ENCODE measurements at regions not wholly inside any gene's neighbourhood (a gene's known extent, or its start where the extent isn't known, plus 50 kb on each side); places are given as distances from the start of the nearest gene placed in this dataset.
A peak's percentile ranks its signal among the peaks of the same experiment; 100 is the strongest.
"Not testable (repeated sequence)": the region's sequence is repeated elsewhere in the genome, so short reads cannot be mapped to it uniquely, and the experiment has no call there.

DNA sequence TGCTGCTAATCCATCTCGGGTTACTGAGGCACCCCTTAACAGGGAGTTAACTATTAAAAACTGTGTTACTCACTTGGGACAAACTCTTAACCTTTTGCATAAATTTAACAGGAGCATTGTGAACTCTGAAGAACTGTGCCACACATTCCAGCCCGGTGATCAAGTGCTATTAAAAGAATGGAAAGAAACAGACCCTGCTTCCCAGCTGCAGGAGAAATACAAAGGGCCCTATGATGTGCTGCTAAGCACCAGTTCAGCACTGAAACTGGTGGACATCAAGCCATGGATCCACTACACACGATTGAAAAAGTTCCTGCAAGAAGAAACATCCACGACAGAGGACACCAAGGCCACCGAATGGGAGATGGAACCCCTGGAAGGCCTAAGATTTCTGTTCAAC lies 114.7 kb upstream of the PLCL2 start:
- no peak for DNase-seq

- no peak for DNase-seq
Measured at GRCh38 chr3:16770792-16771191, 114.0 kb upstream of the PLCL2 start.

DNA sequence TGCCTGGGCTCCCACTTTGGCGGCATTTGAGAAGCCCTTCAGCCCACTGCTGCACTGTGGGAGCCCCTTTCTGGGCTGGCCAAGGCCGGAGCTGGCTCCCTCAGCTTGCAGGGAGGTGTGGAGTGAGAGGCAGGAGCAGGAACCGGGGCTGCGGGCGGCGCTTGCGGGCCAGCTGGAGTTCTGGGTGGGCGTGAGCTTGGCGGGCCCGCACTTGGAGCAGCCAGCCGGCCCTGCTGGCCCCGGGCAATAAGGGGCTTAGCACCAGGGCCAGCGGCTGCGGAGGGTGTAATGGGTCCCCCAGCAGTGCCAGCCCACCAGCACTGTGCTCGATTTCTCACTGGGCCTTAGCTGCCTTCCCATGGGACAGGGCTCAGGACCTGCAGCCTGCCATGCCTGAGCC lies 111.2 kb upstream of the PLCL2 start:
- not testable (repeated sequence) for DNase-seq

DNA sequence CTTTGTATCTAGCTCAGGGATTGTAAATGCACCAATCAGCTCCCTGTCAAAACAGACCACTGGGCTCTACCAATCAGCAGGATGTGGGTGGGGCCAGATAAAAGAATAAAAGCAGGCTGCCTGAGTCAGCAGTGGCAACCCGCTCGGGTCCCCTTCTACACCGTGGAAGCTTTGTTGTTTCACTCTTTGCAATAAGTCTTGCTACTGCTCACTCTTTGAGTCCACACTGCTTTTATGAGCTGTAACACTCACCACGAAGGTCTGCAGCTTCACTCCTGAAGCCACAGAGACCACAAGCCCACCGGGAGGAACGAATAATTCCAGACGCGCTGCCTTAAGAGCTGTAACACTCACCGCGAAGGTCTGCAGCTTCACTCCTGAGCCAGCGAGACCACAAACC lies 110.2 kb upstream of the PLCL2 start:
- DNase-seq: not testable (repeated sequence)

DNA sequence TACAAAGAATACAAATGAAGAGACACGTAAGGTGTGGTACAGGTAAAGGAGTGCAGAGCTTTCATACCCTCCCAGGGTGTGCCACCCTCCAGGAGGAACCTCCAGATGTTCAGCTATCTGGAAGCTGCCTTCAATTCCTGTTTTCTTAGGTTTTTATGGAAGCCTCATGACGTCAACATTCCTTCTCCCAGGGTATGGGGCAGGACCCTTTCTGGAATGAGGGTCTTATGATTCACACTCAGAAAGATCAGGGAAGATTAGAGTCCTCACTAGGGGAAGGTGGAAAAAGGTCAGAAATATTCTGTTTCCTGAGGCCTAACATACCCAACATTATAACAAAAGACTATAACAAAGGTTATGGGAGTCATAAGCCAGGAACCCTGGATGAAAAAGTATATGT lies 99.8 kb upstream of the PLCL2 start:
- DNase-seq: no peak

DNA sequence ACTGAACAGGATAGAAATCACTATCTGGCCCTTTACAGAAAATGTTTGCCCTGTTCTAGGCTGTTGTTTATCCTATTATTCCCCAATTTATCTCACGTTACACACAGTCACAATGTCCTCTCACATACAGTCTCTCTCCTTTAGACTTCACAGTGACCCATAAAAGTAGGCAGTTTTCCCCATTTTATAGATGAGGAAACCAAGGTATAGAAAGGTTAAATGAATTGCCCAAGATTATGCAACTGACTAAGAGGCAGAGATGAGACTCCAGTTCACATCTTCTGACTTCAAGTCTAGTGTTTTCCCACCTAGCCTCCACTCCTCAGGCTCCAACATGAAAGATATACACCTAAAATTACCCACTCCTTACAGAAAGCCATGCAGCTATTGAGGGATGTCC lies 99.3 kb upstream of the PLCL2 start:
- DNase-seq: no peak

DNA sequence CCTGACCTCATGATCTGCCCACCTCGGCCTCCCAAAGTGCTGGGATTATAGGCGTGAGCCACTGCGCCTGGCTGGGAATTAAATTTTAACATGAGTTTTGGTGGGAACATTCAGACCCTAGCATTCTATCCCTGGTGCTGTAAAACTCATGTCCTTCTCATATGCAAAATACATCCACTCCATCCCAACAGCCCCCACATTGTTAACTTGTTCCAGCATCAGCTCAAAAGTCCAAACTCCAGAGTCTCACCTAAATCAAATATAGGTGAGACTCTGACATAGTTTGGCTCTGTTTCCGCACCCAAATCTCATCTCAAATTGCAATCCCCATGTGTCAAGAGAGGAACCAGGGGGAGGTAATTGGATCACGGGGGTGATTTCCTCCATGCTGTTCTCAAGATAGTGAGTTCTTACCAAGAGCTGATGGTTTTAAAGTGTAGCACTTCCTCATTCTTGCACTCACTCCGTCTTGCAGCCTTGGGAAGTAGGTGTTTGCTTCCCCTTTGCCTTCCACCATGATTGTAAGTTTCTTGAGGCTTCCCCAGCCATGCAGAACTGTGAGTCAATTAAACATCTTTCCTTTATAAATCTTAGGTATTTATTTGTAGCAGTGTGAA lies 96.2 kb upstream of the PLCL2 start:
- no peak for DNase-seq

GRCh38 chr3:16789344-16790120 lies 95.2 kb upstream of the PLCL2 start:
- DNase-seq: no peak

DNA sequence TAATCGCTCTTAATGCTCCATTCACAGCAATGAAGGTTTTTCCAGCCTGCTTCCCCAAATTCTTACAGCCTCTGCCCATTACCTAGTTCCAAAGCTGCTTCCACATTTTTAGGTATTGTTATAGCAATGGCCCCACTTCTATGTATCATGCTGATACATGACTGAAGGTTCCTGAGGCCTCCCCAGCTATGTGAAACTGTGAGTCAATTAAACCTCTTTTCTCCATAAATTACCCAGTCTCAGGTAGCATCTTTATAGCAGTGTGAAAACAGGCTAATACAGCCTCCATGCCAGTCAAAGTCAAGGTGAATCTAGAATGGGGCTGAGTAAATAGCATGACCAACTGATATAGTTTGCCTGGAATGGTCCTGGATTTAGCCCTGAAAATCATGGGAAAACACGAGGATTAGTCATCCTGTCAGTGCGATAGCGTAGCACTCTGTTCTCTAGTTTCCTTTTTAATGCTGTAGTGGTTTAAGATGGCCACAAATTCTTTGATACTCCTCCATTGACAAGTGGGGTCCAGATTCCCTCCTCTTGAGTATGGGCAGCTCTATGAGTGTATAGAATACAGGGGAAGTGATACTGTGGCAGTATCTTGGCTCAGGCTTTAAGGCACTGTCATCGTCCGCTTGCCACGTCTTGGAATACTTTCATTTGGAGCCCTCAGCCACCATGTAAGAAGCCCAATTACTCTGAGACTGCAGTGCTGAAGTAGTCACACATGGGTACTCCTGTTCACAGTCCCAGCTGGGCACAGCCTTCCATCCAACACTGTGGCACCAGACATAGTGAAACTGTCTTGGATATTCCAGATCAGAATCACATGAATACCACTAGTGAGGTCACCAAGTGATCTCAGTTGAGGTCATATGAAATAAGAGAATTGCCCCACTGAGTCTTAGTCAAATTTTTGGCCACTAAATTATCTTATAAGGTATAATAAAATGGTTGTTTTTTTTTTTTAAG lies 94.0 kb upstream of the PLCL2 start:
- DNase-seq: no peak

DNA sequence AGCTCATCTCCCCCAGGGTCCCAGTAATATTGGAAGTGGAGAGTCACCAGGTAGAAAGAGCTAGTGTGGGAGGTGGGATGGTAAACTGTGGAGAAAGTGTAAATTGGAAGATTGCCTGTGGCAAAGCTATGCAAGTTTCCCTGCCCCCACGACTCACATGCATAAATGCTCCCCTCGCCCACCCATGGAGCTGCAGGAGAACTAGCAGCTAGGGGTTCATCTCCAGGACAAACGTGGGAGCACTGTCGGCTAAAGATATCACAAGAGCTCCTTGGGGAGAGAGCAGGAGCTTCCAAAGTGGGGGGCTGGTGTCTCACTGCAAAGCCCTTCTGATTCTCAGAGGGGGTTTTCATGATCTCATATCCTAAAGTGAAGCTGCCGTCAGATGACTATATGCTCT lies 91.4 kb upstream of the PLCL2 start:
- DNase-seq: no peak

DNA sequence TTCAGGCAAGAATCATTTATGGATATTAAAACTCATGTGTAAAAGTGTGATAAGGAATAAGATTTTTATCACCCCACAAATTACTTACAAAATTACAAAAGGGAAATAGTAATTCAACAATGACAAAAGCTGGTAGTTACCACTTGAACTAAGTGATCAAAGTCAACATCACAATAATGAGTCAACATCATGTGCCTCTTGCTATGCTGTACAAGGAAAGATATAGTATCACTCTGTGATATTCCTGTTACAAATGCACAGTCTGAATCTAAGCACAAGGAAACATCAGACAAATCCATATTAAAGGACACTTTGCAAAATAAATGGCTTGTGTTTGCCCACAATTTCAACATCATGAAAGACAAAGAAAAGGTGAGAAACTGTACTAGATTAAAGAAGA lies 90.5 kb upstream of the PLCL2 start:
- no peak for DNase-seq

- no peak for DNase-seq
Measured at GRCh38 chr3:16795581-16795980, 89.2 kb upstream of the PLCL2 start.

DNA sequence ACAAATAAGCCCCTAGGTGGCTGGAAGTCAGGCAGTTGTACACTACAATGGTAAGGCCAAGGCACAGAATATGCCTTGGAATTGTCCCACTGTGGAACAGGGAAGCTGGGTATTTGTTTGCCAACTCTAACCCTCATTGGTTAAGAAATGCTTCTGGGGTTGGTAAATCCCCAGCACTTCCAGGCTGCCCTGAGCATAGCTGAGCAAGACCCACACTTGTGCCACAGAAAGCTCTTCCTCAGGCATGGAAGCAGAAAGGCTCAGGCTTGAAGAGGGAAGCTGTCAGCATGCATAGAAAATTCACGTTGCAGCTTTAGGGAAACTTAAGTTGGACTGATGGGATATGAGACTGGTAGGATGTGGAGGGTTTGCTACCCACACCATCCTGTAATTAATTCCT lies 86.9 kb upstream of the PLCL2 start:
- DNase-seq: no peak

GRCh38 chr3:16798738-16799137 lies 86.0 kb upstream of the PLCL2 start:
- DNase-seq: no peak

DNA sequence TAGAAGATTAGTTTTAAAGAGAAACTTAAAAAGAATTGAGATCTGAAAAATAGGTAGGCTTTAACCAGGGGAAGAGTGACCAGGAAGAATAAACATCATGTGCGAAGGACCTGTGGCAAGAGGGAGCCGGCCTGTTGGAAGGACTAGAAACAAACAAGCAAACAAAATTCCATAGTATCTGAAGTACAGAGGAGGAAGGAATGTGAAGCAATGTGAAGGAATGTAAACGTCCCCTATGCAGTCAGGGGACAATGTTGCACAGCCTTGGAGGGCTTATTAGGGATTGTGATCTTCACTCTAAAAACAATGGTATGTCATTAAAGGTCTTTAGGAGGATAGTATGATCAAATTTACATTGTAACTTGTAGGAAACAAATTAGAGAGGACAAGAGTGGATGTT lies 84.4 kb upstream of the PLCL2 start:
- no peak for DNase-seq

DNA sequence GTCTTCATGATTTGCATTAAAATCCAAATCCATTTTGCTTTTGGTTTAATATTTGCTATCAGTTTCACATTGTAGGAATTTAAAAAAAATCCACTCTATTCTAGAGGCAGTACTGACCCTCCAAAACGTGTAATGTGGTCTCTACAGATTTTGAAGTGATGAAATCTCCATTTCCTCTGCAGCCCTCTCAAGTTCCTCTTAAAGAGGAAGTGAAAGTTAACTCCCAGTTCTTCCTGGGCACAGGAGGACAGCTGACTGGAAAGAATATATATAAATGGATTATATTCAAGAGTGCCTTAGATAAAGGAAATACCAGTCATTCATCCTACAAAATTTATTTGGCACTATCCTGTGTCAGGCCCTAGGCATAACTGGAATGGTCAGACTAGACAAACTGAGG lies 83.5 kb upstream of the PLCL2 start:
- no peak for DNase-seq

- no peak for DNase-seq
Measured at GRCh38 chr3:16801698-16802097, 83.1 kb upstream of the PLCL2 start.

GRCh38 chr3:16802389-16802788 lies 82.4 kb upstream of the PLCL2 start:
- DNase-seq: no peak

- DNase-seq: no peak
Measured at GRCh38 chr3:16803019-16803418, 81.7 kb upstream of the PLCL2 start.

DNA sequence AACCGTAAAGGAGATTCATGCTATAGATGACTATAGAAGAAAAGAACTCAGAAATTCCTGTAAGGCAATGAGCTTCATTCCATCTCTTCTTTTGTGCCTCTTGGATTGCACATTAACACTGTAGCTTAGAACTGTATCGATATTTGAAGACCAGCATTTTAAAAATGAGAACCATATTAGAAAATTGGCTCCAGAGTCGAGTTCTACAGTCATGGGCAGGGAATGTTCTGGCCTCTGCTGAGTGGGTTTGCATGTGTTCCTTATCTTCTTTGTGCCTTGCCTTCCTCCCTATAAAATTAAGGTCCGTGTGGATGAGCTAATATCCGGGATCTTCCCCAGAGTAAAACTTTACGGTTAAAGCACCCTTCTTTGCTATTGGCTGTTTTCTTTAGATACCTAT lies 77.4 kb upstream of the PLCL2 start:
- no peak for DNase-seq

GRCh38 chr3:16808393-16809107 lies 76.2 kb upstream of the PLCL2 start:
- DNase-seq: peak; percentile 30

DNA sequence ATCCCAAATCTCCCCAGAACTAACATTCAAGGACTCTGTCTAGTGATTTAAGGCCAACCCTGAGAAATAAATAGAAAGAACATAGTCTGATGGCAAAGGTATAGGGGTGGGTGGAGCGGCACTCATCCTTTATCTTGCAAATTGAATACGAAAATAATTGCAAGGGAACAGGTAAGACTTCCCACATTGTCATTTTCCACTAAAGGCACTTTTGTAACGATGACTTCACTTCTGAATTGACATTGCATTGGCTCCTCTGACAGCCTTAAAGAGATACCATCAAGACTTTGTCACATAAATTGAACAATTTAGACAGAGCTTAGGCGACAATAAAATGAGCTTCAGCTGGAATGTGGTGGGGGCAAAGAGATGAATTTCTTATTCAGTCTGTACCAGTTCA lies 75.3 kb upstream of the PLCL2 start:
- no peak for DNase-seq

- no peak for DNase-seq
Measured at GRCh38 chr3:16809993-16810392, 74.8 kb upstream of the PLCL2 start.
